ENCODE measurements at regions not wholly inside any gene's neighbourhood (a gene's known extent, or its start where the extent isn't known, plus 50 kb on each side); places are given as distances from the start of the nearest gene placed in this dataset.

GRCh38 chrX:40418813-40419195 is 162.0 kb upstream of the ATP6AP2 start:
- ATAC-seq (no peak), FAIRE-seq (no peak)

DNA sequence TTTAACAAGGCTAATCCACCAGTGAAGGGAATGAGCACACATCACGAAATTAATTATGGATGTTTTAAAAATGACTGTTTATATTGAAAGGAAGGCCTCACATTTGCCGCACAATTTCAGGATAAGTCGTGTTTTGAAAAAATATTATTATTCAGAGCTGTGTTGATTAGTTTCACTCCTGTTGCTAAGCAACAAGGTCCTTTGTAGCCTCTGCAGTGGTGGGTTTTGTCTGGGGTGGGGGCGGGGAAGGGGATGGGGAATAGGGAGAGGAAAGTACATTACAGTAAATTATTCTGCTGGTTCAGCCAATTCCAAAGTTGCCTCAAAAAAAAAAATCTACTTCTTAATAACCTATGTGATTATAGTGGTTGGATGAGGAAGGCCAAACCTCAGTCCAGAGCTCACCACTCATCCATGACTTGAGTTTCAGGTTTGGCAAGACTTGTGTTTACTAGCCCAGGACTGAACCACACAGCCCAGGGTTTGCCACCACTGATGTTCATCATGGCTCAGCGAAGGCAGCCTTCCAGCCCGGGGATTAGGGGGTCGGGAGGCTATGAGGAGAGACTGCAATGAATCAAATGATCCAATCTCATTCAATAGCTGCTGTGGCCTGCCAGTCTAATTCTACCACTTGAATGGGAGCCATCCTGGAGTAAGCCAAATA is 162.5 kb upstream of the ATP6AP2 start:
- Histone ChIP-seq H3K4me1 (no peaks in the 10 kb centered on the region), H3K4me2 (no peak overlapping the region), H3K9me3 (no peaks in the 10 kb centered on the region), H3K27ac (no peak overlapping the region), H3K4me3 (no peak overlapping the region)
- CTCF ChIA-PET = interaction anchor here (0.6 kb wide), 2 partner anchors 10 to 375 kb away, joined by 3 read pairs; no protein-coding TSS in a partner anchor
- TF ChIP-seq MYC (IDR thresholded peaks at IDR 0.05; ENCODE audit: borderline replicate concordance, low read length) = no peak
- no peak for TF ChIP-seq PHF8 (IDR thresholded peaks at IDR 0.05; ENCODE audit: borderline replicate concordance, low read depth)
- no peak for TF ChIP-seq JUN (IDR thresholded peaks at IDR 0.05)
- TF ChIP-seq SMC3 (IDR thresholded peaks at IDR 0.05) = no peak
- WGBS (ENCODE audit: missing lambda C conversion rate) = 66% methylated on average over 7 of the region's 7 CpGs
- ATAC-seq = no peak
- no peak for DNase-seq (ENCODE audit: low read depth in 1 of 2, low spot score in 1 of 2)
- POLR2A ChIA-PET = interaction anchor here (0.7 kb wide), 1 partner anchor 658 kb away, joined by 13 read pairs; no protein-coding TSS in a partner anchor
- FAIRE-seq = no peak

More at GRCh38 chrX:40418813-40419195, 162.0 kb upstream of the ATP6AP2 start:
- ChIA-PET CTCF (interaction anchor here (0.6 kb wide), 3 partner anchors 10 to 375 kb away, joined by 3 read pairs; no protein-coding TSS in a partner anchor), POLR2A (no interaction called here)
- H3K9me3 ChIP-seq = no peaks in the 10 kb centered on the region
- no peak overlapping the region for H3K27ac ChIP-seq
- 52% methylated on average over 3 of the region's 3 CpGs for WGBS (ENCODE audit: missing lambda C conversion rate)
- no peaks in the 10 kb centered on the region for H3K4me1 ChIP-seq
- H3K4me2 ChIP-seq = no peak overlapping the region
- TF ChIP-seq NR3C1 (IDR thresholded peaks at IDR 0.05) (no peak), FOSL2 (IDR thresholded peaks at IDR 0.05) (no peak), FOSL2 (CRISPR knock-in tag; IDR thresholded peaks at IDR 0.05) (no peak), MYC (IDR thresholded peaks at IDR 0.05; ENCODE audit: borderline replicate concordance, low read length) (no peak), MAFK (IDR thresholded peaks at IDR 0.05; ENCODE audit: partially characterized antibody) (no peak), POLR2A (IDR thresholded peaks at IDR 0.05; ENCODE audit: low read length) (no peak), ELK1 (IDR thresholded peaks at IDR 0.05; ENCODE audit: low read depth, low read length) (no peak), RFX5 (IDR thresholded peaks at IDR 0.05) (no peak), NPAS2 (CRISPR knock-in tag; IDR thresholded peaks at IDR 0.05; ENCODE audit: borderline replicate concordance) (no peak), HOXB5 (CRISPR knock-in tag; IDR thresholded peaks at IDR 0.05) (no peak), ATOH8 (CRISPR knock-in tag; IDR thresholded peaks at IDR 0.05; ENCODE audit: low read depth) (no peak), E2F6 (IDR thresholded peaks at IDR 0.05; ENCODE audit: borderline replicate concordance, low read depth) (no peak), CHD2 (IDR thresholded peaks at IDR 0.05; ENCODE audit: low read length, partially characterized antibody) (no peak), POLR2AphosphoS2 (conservative IDR thresholded peaks at IDR 0.05; ENCODE audit: low read length) (no peak), TP53 (CRISPR knock-in tag; IDR thresholded peaks at IDR 0.05) (no peak), JUN (IDR thresholded peaks at IDR 0.05) (no peak)
- TF ChIP-seq, protein P1, sequence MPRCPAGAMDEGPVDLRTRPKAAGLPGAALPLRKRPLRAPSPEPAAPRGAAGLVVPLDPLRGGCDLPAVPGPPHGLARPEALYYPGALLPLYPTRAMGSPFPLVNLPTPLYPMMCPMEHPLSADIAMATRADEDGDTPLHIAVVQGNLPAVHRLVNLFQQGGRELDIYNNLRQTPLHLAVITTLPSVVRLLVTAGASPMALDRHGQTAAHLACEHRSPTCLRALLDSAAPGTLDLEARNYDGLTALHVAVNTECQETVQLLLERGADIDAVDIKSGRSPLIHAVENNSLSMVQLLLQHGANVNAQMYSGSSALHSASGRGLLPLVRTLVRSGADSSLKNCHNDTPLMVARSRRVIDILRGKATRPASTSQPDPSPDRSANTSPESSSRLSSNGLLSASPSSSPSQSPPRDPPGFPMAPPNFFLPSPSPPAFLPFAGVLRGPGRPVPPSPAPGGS (IDR thresholded peaks at IDR 0.05) = no peak
- TF ChIP-seq, protein P2, sequence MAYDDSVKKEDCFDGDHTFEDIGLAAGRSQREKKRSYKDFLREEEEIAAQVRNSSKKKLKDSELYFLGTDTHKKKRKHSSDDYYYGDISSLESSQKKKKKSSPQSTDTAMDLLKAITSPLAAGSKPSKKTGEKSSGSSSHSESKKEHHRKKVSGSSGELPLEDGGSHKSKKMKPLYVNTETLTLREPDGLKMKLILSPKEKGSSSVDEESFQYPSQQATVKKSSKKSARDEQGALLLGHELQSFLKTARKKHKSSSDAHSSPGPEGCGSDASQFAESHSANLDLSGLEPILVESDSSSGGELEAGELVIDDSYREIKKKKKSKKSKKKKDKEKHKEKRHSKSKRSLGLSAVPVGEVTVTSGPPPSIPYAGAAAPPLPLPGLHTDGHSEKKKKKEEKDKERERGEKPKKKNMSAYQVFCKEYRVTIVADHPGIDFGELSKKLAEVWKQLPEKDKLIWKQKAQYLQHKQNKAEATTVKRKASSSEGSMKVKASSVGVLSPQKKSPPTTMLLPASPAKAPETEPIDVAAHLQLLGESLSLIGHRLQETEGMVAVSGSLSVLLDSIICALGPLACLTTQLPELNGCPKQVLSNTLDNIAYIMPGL (CRISPR knock-in tag; IDR thresholded peaks at IDR 0.05; ENCODE audit: borderline replicate concordance) = no peak
- DNase-seq (ENCODE audit: low read depth in 1 of 2, low spot score in 1 of 2) = no peak
- no peak overlapping the region for H3K4me3 ChIP-seq
